Immature natural killer cell (primary cell): ENCODE measurements at regions not wholly inside any gene's neighbourhood (a gene's known extent, or its start where the extent isn't known, plus 50 kb on each side); places are given as distances from the start of the nearest gene placed in this dataset.

Source experiments
- DNase-seq, 3 donors: peaks; one replicate each; pipeline ENCODE4 v3.0.0; 2022; ENCODE audit warnings: mixed read lengths in 1 of 3
- H3K27ac Mint-ChIP-seq, 6 donors: one replicate each; pipeline ENCODE4 v1.8.0; 2020; ENCODE audit warnings: mixed read lengths in 6 of 6, mild to moderate bottlenecking in 5 of 6, inconsistent platforms in 4 of 6, moderate library complexity in 3 of 6
- H3K27me3 Mint-ChIP-seq, 3 donors: one replicate each; pipeline ENCODE4 v1.8.0; 2020 to 2021; ENCODE audit warnings: low read depth in 3 of 3, mild to moderate bottlenecking in 3 of 3, mixed read lengths in 3 of 3, moderate library complexity in 3 of 3, inconsistent platforms in 1 of 3
- H3K36me3 Mint-ChIP-seq, 3 donors: one replicate each; pipeline ENCODE4 v1.8.0; 2020; ENCODE audit warnings: mixed read lengths in 3 of 3, inconsistent platforms in 2 of 3, mild to moderate bottlenecking in 2 of 3
- H3K4me1 Mint-ChIP-seq, 2 donors: one replicate each; pipeline ENCODE4 v1.8.0; 2020; ENCODE audit warnings: inconsistent platforms in 2 of 2, mild to moderate bottlenecking in 2 of 2, mixed read lengths in 2 of 2, moderate library complexity in 1 of 2
- H3K4me3 Mint-ChIP-seq, 5 donors: one replicate each; pipeline ENCODE4 v1.8.0; 2020; ENCODE audit warnings: mild to moderate bottlenecking in 5 of 5, mixed read lengths in 5 of 5, inconsistent platforms in 3 of 5, moderate library complexity in 3 of 5
- H3K9me3 Mint-ChIP-seq, 6 donors: one replicate each; pipeline ENCODE4 v1.8.0; 2020; ENCODE audit warnings: mild to moderate bottlenecking in 6 of 6, mixed read lengths in 6 of 6, inconsistent platforms in 4 of 6, moderate library complexity in 3 of 6

DNA sequence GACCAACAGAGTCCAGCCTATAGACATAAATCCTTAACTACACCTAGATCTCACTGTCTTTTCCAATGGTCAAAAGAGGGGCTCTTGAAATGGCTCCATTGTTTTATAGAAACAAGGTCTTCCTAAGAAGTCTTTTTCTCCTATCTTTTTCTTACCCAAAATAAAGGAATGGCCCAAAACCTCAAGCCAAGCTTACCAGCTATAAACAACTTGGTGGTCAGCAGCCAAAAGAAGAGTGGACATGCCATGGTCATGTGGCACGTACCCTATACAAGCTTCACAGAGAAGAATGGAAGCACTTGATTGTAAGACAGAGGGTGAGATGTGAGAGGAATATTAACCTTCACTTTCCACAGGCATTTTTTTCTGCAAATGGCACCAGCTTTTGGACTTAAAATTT is 82.1 kb upstream of the GNAO1 start:
- H3K9me3 Mint-ChIP-seq: peaks cover 0 to 4% (median 0%) of the 10 kb centered on the region in 6 donors
- no peak overlapping the region for H3K4me3 Mint-ChIP-seq
- H3K36me3 Mint-ChIP-seq: no peaks in the 10 kb centered on the region
- H3K27me3 Mint-ChIP-seq: peaks cover 3 to 5% (median 3%) of the 10 kb centered on the region in 3 donors
- DNase-seq: no peak
- no peaks in the 10 kb centered on the region for H3K4me1 Mint-ChIP-seq
- H3K27ac Mint-ChIP-seq: no peak overlapping the region

DNA sequence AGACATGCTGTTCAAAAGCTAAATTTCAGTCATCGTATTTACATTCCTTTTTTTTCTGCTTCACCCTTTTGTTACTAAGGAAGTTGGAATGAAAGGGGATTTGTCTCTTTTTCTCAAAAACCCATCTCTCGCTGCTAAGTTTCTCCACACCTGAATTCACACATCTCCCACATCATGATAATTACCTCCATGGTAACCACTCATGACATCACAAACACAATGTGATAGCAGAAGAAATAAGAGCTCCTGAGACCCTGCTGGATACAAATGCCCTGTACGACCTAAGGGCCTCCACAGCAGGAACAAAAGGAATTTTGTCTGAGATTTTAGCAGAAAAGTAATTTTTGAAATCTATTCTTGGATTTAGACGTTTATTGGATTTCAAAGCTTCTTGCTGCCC is 82.6 kb upstream of the GNAO1 start:
- no peaks in the 10 kb centered on the region for H3K4me1 Mint-ChIP-seq
- no peaks in the 10 kb centered on the region for H3K36me3 Mint-ChIP-seq
- no peak overlapping the region for H3K27ac Mint-ChIP-seq
- H3K27me3 Mint-ChIP-seq: peaks cover 3 to 5% (median 3%) of the 10 kb centered on the region in 3 donors
- no peak for DNase-seq
- H3K4me3 Mint-ChIP-seq: no peak overlapping the region
- peaks cover 0 to 4% (median 0%) of the 10 kb centered on the region in 6 donors for H3K9me3 Mint-ChIP-seq

DNA sequence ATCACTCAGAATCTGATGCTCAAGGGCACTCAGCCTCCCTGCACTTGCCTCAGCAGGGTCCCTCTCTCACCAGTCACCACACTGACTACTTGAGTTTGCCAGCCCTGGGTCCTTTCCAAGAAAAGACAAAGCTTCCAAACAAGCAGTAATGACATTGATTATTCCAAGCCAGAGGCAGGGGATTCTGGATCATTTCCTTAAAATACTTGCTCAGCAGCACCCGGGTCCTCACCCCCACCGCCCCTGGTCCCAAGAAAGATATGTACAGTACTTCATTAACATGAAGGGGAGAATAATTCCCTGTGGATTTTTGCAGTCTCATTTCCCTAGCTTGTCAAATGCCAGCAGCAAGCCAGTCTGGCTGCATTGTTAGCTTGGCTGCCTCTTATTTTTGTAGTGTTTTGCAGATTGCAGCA is 83.2 kb upstream of the GNAO1 start:
- no peak for DNase-seq
- no peaks in the 10 kb centered on the region for H3K4me1 Mint-ChIP-seq
- H3K4me3 Mint-ChIP-seq: no peak overlapping the region
- H3K27me3 Mint-ChIP-seq: peaks cover 3 to 5% (median 3%) of the 10 kb centered on the region in 3 donors
- peaks cover 0 to 4% (median 0%) of the 10 kb centered on the region in 6 donors for H3K9me3 Mint-ChIP-seq
- no peaks in the 10 kb centered on the region for H3K36me3 Mint-ChIP-seq
- no peak overlapping the region for H3K27ac Mint-ChIP-seq

- no peak overlapping the region for H3K4me3 Mint-ChIP-seq
- H3K4me1 Mint-ChIP-seq: no peaks in the 10 kb centered on the region
- H3K27ac Mint-ChIP-seq: no peak overlapping the region
- H3K9me3 Mint-ChIP-seq: peaks cover 0 to 4% (median 0%) of the 10 kb centered on the region in 6 donors
- no peak for DNase-seq
- no peaks in the 10 kb centered on the region for H3K36me3 Mint-ChIP-seq
- H3K27me3 Mint-ChIP-seq: peaks cover 3 to 7% (median 3%) of the 10 kb centered on the region in 3 donors
These were observed 84.8 kb upstream of the GNAO1 start for GRCh38 chr16:56106527-56106926.

DNA sequence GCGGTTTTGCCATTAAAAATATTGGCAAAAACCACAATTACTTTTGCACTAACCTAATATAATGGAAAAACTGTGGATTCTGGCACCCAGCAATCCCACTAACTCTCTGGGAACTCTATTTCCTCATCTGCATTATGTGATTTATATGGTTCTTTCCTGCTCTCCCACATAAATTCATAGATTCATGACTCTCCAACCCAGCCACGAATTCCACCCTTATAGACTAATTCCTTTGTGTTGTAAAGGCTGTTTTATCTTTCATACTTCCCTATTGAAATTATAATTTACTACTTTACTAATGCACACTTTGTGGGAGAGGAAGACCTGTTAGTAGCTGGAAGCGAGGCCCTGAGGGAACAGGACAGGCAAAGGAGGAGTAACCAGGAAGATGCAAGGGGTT is 88.4 kb upstream of the GNAO1 start:
- H3K27ac Mint-ChIP-seq: no peak overlapping the region
- no peak for DNase-seq
- no peaks in the 10 kb centered on the region for H3K4me1 Mint-ChIP-seq
- H3K36me3 Mint-ChIP-seq: no peaks in the 10 kb centered on the region
- H3K27me3 Mint-ChIP-seq: peaks cover 3 to 9% (median 6%) of the 10 kb centered on the region in 3 donors
- H3K4me3 Mint-ChIP-seq: no peak overlapping the region
- peaks cover 0 to 4% (median 0%) of the 10 kb centered on the region in 6 donors for H3K9me3 Mint-ChIP-seq

DNA sequence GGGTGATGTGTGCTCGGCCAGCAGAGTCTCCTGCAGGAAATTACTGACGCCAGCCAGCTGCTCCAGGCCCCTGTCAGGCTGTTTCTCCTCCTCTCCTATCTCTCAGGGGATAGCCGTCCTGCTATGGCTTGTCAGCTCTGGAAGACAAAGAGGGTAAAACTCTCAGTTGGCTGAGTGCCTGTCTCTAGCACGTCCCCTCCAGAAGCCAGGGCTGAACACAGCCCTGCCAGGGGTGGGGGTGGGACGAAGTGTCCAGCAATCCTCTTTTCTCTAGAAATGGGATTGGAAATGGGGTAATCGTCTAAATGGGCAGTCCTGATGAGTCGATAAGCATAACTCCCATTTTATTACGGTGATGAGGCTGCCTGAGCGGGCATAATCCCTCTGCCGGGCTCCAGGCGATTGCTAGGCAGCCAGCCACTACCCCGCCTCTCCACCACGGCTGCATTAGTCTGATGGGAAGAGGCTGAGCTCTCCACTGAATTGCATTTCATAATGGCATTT is 89.1 kb upstream of the GNAO1 start:
- Mint-ChIP-seq H3K36me3 (no peaks in the 10 kb centered on the region), H3K4me3 (no peak overlapping the region), H3K4me1 (no peaks in the 10 kb centered on the region), H3K27me3 (peaks cover 3 to 9% (median 5%) of the 10 kb centered on the region in 3 donors), H3K9me3 (peaks cover 0 to 4% (median 0%) of the 10 kb centered on the region in 6 donors), H3K27ac (no peak overlapping the region)
- DNase-seq: no peak

- Mint-ChIP-seq H3K27me3 (peaks cover 3 to 7% (median 5%) of the 10 kb centered on the region in 3 donors), H3K4me3 (no peak overlapping the region), H3K36me3 (no peaks in the 10 kb centered on the region), H3K27ac (no peak overlapping the region), H3K4me1 (no peaks in the 10 kb centered on the region), H3K9me3 (peaks cover 0 to 4% (median 0%) of the 10 kb centered on the region in 6 donors)
- DNase-seq: no peak
These were observed 89.8 kb upstream of the GNAO1 start for GRCh38 chr16:56101480-56101879.

GRCh38 chr16:56097306-56097705 is 94.0 kb upstream of the GNAO1 start:
- Mint-ChIP-seq H3K9me3 (no peaks in the 10 kb centered on the region), H3K4me1 (no peaks in the 10 kb centered on the region), H3K27me3 (peaks cover 0 to 5% (median 2%) of the 10 kb centered on the region in 3 donors), H3K4me3 (no peak overlapping the region), H3K36me3 (no peaks in the 10 kb centered on the region), H3K27ac (no peak overlapping the region)
- DNase-seq: no peak

- no peaks in the 10 kb centered on the region for H3K4me1 Mint-ChIP-seq
- peaks cover 0 to 5% (median 2%) of the 10 kb centered on the region in 3 donors for H3K27me3 Mint-ChIP-seq
- DNase-seq: no peak
- H3K4me3 Mint-ChIP-seq: no peak overlapping the region
- no peak overlapping the region for H3K27ac Mint-ChIP-seq
- no peaks in the 10 kb centered on the region for H3K9me3 Mint-ChIP-seq
- no peaks in the 10 kb centered on the region for H3K36me3 Mint-ChIP-seq
These were observed 97.1 kb upstream of the GNAO1 start for GRCh38 chr16:56094231-56094630.

- H3K9me3 Mint-ChIP-seq: no peaks in the 10 kb centered on the region
- H3K27ac Mint-ChIP-seq: no peak overlapping the region
- H3K4me1 Mint-ChIP-seq: no peaks in the 10 kb centered on the region
- H3K4me3 Mint-ChIP-seq: no peak overlapping the region
- H3K36me3 Mint-ChIP-seq: no peaks in the 10 kb centered on the region
- no peak for DNase-seq
- peaks cover 0 to 2% (median 0%) of the 10 kb centered on the region in 3 donors for H3K27me3 Mint-ChIP-seq
These were observed 98.2 kb upstream of the GNAO1 start for GRCh38 chr16:56093055-56093454.

DNA sequence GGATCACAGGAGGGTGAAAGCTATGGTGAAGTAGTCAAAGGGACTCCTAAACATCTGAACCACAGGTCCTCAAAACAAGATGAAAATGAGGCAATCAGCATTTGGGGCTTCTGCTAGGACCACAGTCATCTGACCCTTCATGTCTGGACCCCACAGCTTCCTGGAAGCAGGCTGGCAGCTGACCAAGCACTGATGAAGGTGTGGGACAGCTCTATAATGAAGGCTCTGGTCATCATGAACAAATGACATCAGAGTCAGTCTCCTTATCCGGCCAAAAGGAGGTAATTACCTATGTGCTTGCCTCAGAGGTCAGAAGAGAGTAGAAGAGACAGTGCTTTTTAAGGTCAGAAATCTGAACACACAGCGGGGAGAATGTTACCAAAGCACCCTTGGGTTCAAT is 101.2 kb upstream of the GNAO1 start:
- Mint-ChIP-seq H3K9me3 (peaks cover 0 to 1% (median 0%) of the 10 kb centered on the region in 6 donors), H3K36me3 (no peaks in the 10 kb centered on the region), H3K4me3 (no peak overlapping the region), H3K27me3 (peaks cover 0 to 2% (median 2%) of the 10 kb centered on the region in 3 donors), H3K4me1 (no peaks in the 10 kb centered on the region), H3K27ac (no peak overlapping the region)
- DNase-seq: no peak

DNA sequence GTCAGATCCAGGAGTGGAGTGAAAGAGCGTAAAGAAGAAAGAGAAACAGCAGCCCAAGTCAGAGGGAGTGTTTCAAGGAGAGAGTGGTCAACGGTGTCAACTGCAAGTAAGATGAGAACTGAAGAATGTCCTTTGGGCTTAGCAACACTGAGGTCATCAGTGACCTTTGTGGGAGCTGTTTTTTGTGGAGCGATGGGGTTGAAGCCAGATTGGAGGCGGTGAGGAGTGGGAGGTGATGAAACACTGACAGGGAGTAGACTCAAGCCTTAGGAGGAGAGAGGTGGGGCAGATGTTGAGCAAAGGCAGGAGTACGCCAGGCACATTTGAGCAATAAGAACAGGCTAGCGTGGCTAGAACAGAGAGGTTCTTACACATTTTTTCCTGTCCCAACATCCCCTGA is 103.7 kb upstream of the GNAO1 start:
- Mint-ChIP-seq H3K27me3 (peaks cover 0 to 8% (median 2%) of the 10 kb centered on the region in 3 donors), H3K9me3 (peaks cover 0 to 1% (median 0%) of the 10 kb centered on the region in 6 donors), H3K4me3 (no peak overlapping the region), H3K27ac (no peak overlapping the region), H3K36me3 (no peaks in the 10 kb centered on the region), H3K4me1 (no peaks in the 10 kb centered on the region)
- DNase-seq: no peak

DNA sequence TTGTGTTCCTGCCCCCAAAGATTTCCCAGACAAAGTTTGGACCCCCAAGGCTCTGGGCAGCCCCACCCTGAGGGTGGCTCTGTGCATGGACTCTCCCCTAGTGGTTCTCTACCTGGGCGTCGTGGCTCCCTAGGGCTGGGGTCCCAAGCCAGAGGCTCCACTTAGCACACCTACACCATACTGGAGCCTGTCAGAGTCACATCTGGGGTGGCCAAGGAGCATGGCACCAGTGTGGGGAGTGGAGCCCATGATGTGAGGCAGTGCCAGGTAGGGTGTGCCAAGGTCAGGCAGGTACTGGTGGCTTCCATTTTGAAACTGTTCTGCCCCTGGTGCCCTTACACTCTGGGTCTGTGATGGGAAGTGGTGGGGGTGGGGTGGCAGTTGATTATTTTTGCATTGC is 109.9 kb upstream of the GNAO1 start:
- Mint-ChIP-seq H3K9me3 (no peaks in the 10 kb centered on the region), H3K27ac (no peak overlapping the region), H3K4me1 (no peaks in the 10 kb centered on the region), H3K36me3 (no peaks in the 10 kb centered on the region), H3K27me3 (peaks cover 0 to 12% (median 2%) of the 10 kb centered on the region in 3 donors), H3K4me3 (no peak overlapping the region)
- no peak for DNase-seq

DNA sequence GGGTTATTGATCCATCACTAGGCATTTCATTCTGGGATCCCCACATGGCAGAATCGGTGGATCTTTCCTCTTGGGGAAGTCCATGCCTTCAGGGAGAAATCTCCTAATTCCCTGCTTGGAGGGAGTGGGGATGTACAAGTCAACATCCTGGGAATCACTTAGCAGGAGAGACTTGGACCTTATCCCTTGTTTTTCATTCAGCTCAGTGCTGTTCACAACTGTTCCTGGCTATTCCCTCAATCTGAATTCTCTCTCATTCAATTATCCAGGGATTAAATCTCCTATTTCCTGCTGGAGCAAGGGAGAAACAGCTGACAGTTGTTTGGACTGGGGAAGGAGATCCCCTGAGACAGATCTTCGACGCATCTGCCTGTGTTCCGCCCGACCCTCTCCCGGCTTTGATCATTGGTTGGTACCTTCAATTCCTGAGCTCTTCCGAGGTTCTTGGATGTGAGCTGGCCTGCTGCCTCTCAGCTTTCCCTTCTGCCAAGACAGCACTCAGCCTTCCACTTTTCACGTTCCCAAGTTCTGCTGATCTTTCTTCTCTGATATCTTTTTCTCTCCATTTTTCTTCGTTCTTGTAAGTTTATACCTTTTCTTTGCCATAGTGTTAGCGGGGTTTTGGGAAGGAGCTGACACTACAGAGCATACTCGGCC is 115.4 kb upstream of the GNAO1 start:
- peaks cover 4 to 10% (median 5%) of the 10 kb centered on the region in 3 donors for H3K27me3 Mint-ChIP-seq
- peak overlapping the region in 1 of 6 donors; percentile 13 for H3K27ac Mint-ChIP-seq
- H3K36me3 Mint-ChIP-seq: no peaks in the 10 kb centered on the region
- no peaks in the 10 kb centered on the region for H3K9me3 Mint-ChIP-seq
- no peak overlapping the region for H3K4me3 Mint-ChIP-seq
- DNase-seq: no peak
- no peaks in the 10 kb centered on the region for H3K4me1 Mint-ChIP-seq

GRCh38 chr16:56073508-56073907 is 117.8 kb upstream of the GNAO1 start:
- no peak for DNase-seq
- no peaks in the 10 kb centered on the region for H3K36me3 Mint-ChIP-seq
- no peak overlapping the region for H3K27ac Mint-ChIP-seq
- H3K4me1 Mint-ChIP-seq: no peaks in the 10 kb centered on the region
- H3K9me3 Mint-ChIP-seq: no peaks in the 10 kb centered on the region
- peaks cover 4 to 7% (median 5%) of the 10 kb centered on the region in 3 donors for H3K27me3 Mint-ChIP-seq
- no peak overlapping the region for H3K4me3 Mint-ChIP-seq
